Fibroblast of pulmonary artery (primary cell): ENCODE measurements at regions not wholly inside any gene's neighbourhood (a gene's known extent, or its start where the extent isn't known, plus 50 kb on each side); places are given as distances from the start of the nearest gene placed in this dataset.

Experiments used
- DNase-seq: peaks from one replicate; pipeline ENCODE4 v3.0.0-alpha.2; 2010; ENCODE audit warnings: low read depth
- H3K4me3 ChIP-seq: replicated peaks from 2 replicates; pipeline ENCODE4 v1.5.1; 2011; ENCODE audit warnings: low read depth, mild to moderate bottlenecking, control low read depth, low read length, moderate library complexity
- CTCF ChIP-seq: IDR thresholded peaks from 2 replicates; pipeline ENCODE4 v1.5.1; 2011; ENCODE audit warnings: mild to moderate bottlenecking, control low read depth, low read length, inconsistent platforms; ENCODE audit errors: missing control alignments

- no peak for TF ChIP-seq CTCF
- no peak for DNase-seq
- H3K4me3 ChIP-seq = no peak overlapping the region
These were observed 215.1 kb downstream of the PRL start for GRCh38 chr6:22081709-22082108.

- TF ChIP-seq CTCF = no peak
- no peak overlapping the region for H3K4me3 ChIP-seq
- DNase-seq = peak; percentile 38
These were observed 214.6 kb downstream of the PRL start for GRCh38 chr6:22082218-22082617.

- TF ChIP-seq CTCF = no peak
- H3K4me3 ChIP-seq = no peak overlapping the region
- DNase-seq = no peak
These were observed 213.7 kb downstream of the PRL start for GRCh38 chr6:22083119-22083518.

GRCh38 chr6:22087960-22088706 is 208.7 kb downstream of the PRL start:
- no peak for DNase-seq
- H3K4me3 ChIP-seq = no peak overlapping the region
- no peak for TF ChIP-seq CTCF

GRCh38 chr6:22091424-22091948 is 205.3 kb downstream of the PRL start:
- H3K4me3 ChIP-seq = no peak overlapping the region
- TF ChIP-seq CTCF = no peak
- no peak for DNase-seq

GRCh38 chr6:22095836-22096235 is 201.0 kb downstream of the PRL start:
- TF ChIP-seq CTCF = no peak
- peak; percentile 74 for DNase-seq
- no peak overlapping the region for H3K4me3 ChIP-seq

GRCh38 chr6:22098601-22099031 is 198.2 kb downstream of the PRL start:
- no peak for TF ChIP-seq CTCF
- H3K4me3 ChIP-seq = no peak overlapping the region
- DNase-seq = peak; percentile 33
